HG03064 (cell line): ENCODE measurements at regions not wholly inside any gene's neighbourhood (a gene's known extent, or its start where the extent isn't known, plus 50 kb on each side); places are given as distances from the start of the nearest gene placed in this dataset.

Source experiments
- ATAC-seq: cut with Tn5 transposase; IDR thresholded peaks from one replicate; pipeline ENCODE4 v1.9.1; 2021; ENCODE audit warnings: low read depth; ENCODE audit not compliant: unreplicated experiment

GRCh38 chr7:46440186-46440585, 519.1 kb upstream of the IGFBP3 start:
- ATAC-seq = no peak

- no peak for ATAC-seq
These were observed 511.6 kb upstream of the IGFBP3 start for GRCh38 chr7:46432708-46433107.

GRCh38 chr7:46428295-46428694, 507.2 kb upstream of the IGFBP3 start:
- no peak for ATAC-seq

- ATAC-seq = no peak
These were observed 503.9 kb upstream of the IGFBP3 start for GRCh38 chr7:46424934-46425333.

- ATAC-seq = no peak
These were observed 500.6 kb upstream of the IGFBP3 start for GRCh38 chr7:46421441-46422230.

GRCh38 chr7:46414946-46415345, 493.9 kb upstream of the IGFBP3 start:
- no peak for ATAC-seq

- ATAC-seq = no peak
These were observed 490.2 kb upstream of the IGFBP3 start for GRCh38 chr7:46411236-46411635.

- ATAC-seq = no peak
These were observed 486.1 kb upstream of the IGFBP3 start for GRCh38 chr7:46407125-46407524.

- ATAC-seq = no peak
These were observed 476.5 kb upstream of the IGFBP3 start for GRCh38 chr7:46397591-46397990.

- no peak for ATAC-seq
These were observed 475.4 kb upstream of the IGFBP3 start for GRCh38 chr7:46396481-46396880.

GRCh38 chr7:46393142-46393541, 472.1 kb upstream of the IGFBP3 start:
- ATAC-seq = no peak

- no peak for ATAC-seq
These were observed 470.4 kb upstream of the IGFBP3 start for GRCh38 chr7:46391231-46392201.

GRCh38 chr7:46390042-46390441, 469.0 kb upstream of the IGFBP3 start:
- no peak for ATAC-seq

GRCh38 chr7:46389146-46389545, 468.1 kb upstream of the IGFBP3 start:
- no peak for ATAC-seq

- ATAC-seq = no peak
These were observed 466.6 kb upstream of the IGFBP3 start for GRCh38 chr7:46387646-46388045.

- no peak for ATAC-seq
These were observed 465.6 kb upstream of the IGFBP3 start for GRCh38 chr7:46386428-46387399.

GRCh38 chr7:46385662-46386309, 464.7 kb upstream of the IGFBP3 start:
- ATAC-seq = no peak

GRCh38 chr7:46383605-46384004, 462.5 kb upstream of the IGFBP3 start:
- no peak for ATAC-seq

GRCh38 chr7:46369933-46370654, 449.0 kb upstream of the IGFBP3 start:
- ATAC-seq = no peak
